DOHH2 (cell line): ENCODE measurements at regions not wholly inside any gene's neighbourhood (a gene's known extent, or its start where the extent isn't known, plus 50 kb on each side); places are given as distances from the start of the nearest gene placed in this dataset.

ENCODE experiments used
- EZH2phosphoT487 ChIP-seq: fragments of 200-600 bp; sonication (generic); IDR thresholded peaks from 2 replicates; pipeline ENCODE4 v1.6.1; 2017; ENCODE audit warnings: borderline replicate concordance, mild to moderate bottlenecking, antibody characterized with exemption, low read length, moderate library complexity, mixed read lengths
- TF ChIP-seq, protein P1 (sequence below): fragments of 200-600 bp; sonication (generic); IDR thresholded peaks from one replicate; pipeline ENCODE4 v1.5.1; 2014; ENCODE audit warnings: antibody characterized with exemption, mild to moderate bottlenecking, low read depth, low read length; ENCODE audit not compliant: poor library complexity, severe bottlenecking

DNA sequence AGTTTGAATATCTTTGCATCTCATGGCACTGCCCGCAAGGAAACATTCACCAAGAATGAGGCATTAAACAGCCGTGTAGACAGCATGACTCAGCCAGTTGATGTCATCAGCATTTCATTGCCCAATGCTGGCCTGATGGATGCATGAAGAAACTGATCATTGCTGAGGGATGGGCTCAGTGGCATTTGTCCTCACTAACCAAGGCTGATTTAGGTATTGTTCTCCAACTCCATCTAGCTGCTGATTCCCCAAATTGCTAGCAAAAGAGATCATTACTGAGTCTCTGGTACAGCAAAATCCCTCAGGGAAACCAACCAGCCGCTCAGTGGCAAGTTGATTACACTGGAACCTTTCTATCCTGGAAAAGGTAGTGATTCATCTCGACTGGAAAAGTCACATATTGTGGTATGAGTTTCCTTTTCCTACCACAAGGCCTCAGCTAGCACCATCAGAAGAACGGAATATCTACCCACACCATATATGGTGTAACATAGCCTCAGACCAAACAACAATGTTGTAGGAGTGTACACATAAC is 186.5 kb upstream of the GAP43 start:
- TF ChIP-seq, protein P1, sequence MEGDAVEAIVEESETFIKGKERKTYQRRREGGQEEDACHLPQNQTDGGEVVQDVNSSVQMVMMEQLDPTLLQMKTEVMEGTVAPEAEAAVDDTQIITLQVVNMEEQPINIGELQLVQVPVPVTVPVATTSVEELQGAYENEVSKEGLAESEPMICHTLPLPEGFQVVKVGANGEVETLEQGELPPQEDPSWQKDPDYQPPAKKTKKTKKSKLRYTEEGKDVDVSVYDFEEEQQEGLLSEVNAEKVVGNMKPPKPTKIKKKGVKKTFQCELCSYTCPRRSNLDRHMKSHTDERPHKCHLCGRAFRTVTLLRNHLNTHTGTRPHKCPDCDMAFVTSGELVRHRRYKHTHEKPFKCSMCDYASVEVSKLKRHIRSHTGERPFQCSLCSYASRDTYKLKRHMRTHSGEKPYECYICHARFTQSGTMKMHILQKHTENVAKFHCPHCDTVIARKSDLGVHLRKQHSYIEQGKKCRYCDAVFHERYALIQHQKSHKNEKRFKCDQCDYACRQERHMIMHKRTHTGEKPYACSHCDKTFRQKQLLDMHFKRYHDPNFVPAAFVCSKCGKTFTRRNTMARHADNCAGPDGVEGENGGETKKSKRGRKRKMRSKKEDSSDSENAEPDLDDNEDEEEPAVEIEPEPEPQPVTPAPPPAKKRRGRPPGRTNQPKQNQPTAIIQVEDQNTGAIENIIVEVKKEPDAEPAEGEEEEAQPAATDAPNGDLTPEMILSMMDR: no peak
- TF ChIP-seq EZH2phosphoT487: no peak
